ENCODE measurements at regions not wholly inside any gene's neighbourhood (a gene's known extent, or its start where the extent isn't known, plus 50 kb on each side); places are given as distances from the start of the nearest gene placed in this dataset.
A peak's percentile ranks its signal among the peaks of the same experiment; 100 is the strongest.

DNA sequence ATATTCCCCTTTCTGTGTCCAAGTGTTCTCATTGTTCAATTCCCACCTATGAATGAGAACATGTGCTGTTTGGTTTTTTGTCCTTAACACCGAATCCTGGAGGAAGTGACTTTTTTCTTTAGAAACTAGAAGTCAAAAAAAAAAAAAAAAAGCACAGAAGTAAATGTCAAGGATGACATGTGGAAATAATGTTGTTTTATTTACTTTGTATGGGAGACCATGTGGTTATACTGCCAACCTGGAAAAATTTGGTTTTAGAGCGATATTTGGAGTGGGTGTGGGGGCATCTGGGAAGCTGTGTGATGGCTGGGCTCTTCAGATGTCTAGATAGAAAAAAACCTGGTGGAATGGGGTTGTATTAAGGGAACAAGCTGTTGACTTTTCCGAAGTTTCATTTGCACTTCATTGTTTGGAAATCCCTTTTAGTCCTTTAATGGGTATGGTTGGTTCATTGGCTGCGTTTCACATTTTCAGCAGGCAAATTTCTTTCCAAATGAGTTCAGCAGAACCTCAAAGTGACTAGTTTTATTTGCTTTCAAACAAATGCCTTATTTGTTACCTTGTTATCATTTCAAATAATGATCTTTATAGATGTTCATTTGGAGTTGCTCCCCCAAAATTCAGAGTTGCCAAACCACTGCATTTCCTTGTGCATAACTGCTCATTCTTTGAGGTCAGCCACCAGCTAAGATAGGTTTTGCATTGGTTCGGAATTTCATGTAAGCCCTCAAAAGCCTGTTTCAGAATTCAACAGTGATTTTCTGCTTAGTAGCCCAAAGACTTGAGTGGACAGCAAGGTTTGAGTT lies 508.2 kb downstream of the METTL15 start:
- no peaks in the 10 kb centered on the region for H4K20me1 ChIP-seq (ENCODE audit: low read length)
- H3K4me1 ChIP-seq (ENCODE audit: insufficient read depth, low read length): peaks cover 35% of the 10 kb centered on the region
- no peak overlapping the region for H3K9ac ChIP-seq (ENCODE audit: low read length)
- ChIA-PET CTCF (no interaction called here), POLR2A (ENCODE audit: unreplicated experiment) (interaction anchor here (0.7 kb wide), 1 partner anchor 897 kb away, joined by 4 read pairs; no protein-coding TSS in a partner anchor)
- intact Hi-C loops (cut with micrococcal nuclease): no loop called here
- BruUV-seq (replicated peaks): no TSS peak
- H2AFZ ChIP-seq (ENCODE audit: low read length): 0 out of 2 replicates have a peak overlapping the region, but pooled peaks have one; percentile 16
- ATAC-seq: no peak
- no peak overlapping the region for H3K27ac ChIP-seq (ENCODE audit: low read length)
- no peaks in the 10 kb centered on the region for H3K27me3 ChIP-seq (ENCODE audit: low read length)
- no peak overlapping the region for H3K4me3 ChIP-seq (ENCODE audit: low read length)
- TF ChIP-seq EZH2phosphoT487 (IDR thresholded peaks at IDR 0.05; ENCODE audit: borderline replicate concordance, low read length) (no peak), EZH2 (IDR thresholded peaks at IDR 0.05; ENCODE audit: low read length, unreplicated experiment) (no peak), CTCF (conservative IDR thresholded peaks at IDR 0.05; ENCODE audit: low read depth, low read length) (no peak)
- no peak overlapping the region for H3K4me2 ChIP-seq (ENCODE audit: low read length)
- H3K79me2 ChIP-seq (ENCODE audit: low read length): no peaks in the 10 kb centered on the region
- H3F3A ChIP-seq (ENCODE audit: low read length, unreplicated experiment): no peaks in the 10 kb centered on the region
- no peaks in the 10 kb centered on the region for H3K9me3 ChIP-seq (ENCODE audit: low read length)
- H3K36me3 ChIP-seq (ENCODE audit: low read depth, low read length): no peaks in the 10 kb centered on the region
- no peak for DNase-seq
- no peaks in the 10 kb centered on the region for H3K9me2 ChIP-seq (replicated peaks; ENCODE audit: low read length)

DNA sequence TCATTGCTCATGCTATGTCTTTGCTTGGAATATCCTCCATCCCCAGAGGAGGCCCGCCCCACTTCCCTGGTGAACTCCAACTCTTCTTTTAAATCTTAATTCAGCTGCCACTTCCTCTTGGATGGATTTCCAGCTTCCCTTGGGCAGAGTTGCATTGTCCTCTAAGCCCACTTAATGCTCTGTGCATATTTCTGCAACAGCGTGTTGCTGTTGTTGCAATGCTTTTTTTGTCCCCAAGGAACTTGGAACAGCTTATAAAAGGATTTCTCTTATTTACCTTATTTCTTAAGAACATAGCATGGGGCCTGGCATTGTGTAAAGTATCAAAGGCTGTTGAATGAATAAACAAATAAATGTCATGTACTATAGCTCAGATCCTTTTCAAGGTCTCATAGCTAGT lies 507.4 kb downstream of the METTL15 start:
- ChIA-PET POLR2A (ENCODE audit: unreplicated experiment) (no interaction called here), CTCF (no interaction called here)
- H2AFZ ChIP-seq (ENCODE audit: low read length): no peak overlapping the region
- H3K4me3 ChIP-seq (ENCODE audit: low read length): no peak overlapping the region
- TF ChIP-seq EZH2 (IDR thresholded peaks at IDR 0.05; ENCODE audit: low read length, unreplicated experiment) (no peak), EZH2phosphoT487 (IDR thresholded peaks at IDR 0.05; ENCODE audit: borderline replicate concordance, low read length) (no peak), CTCF (conservative IDR thresholded peaks at IDR 0.05; ENCODE audit: low read depth, low read length) (no peak)
- peaks cover 28% of the 10 kb centered on the region for H3K4me1 ChIP-seq (ENCODE audit: insufficient read depth, low read length)
- no peak overlapping the region for H3K4me2 ChIP-seq (ENCODE audit: low read length)
- H3K27ac ChIP-seq (ENCODE audit: low read length): no peak overlapping the region
- ATAC-seq (no peak), DNase-seq (no peak)
- no peaks in the 10 kb centered on the region for H3K27me3 ChIP-seq (ENCODE audit: low read length)
- H3K79me2 ChIP-seq (ENCODE audit: low read length): no peaks in the 10 kb centered on the region
- intact Hi-C loops (cut with micrococcal nuclease): no loop called here
- no peaks in the 10 kb centered on the region for H3K9me2 ChIP-seq (replicated peaks; ENCODE audit: low read length)
- no peaks in the 10 kb centered on the region for H3K36me3 ChIP-seq (ENCODE audit: low read depth, low read length)
- no peak overlapping the region for H3K9ac ChIP-seq (ENCODE audit: low read length)
- H3K9me3 ChIP-seq (ENCODE audit: low read length): no peaks in the 10 kb centered on the region
- BruUV-seq (replicated peaks): no TSS peak
- no peaks in the 10 kb centered on the region for H3F3A ChIP-seq (ENCODE audit: low read length, unreplicated experiment)
- H4K20me1 ChIP-seq (ENCODE audit: low read length): no peaks in the 10 kb centered on the region

DNA sequence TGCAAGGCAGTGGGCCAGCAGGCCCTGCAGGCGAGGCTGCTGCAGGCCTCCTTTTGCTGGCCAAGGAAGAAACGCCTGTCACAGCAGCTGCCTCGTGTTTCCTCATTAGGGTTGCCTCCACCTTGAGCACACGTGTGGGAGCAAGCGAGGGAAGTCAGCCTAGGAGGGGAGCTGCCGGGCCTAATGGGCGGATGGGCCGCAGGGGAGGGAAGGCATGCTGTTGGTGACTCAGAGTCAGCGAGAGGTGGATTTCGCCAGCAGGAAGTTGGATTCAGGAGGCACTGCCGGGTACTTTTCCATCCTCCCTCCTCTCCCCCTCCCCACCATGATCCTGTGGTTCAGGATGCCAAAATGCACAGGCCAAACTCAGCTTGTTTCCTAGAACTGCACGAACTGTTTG lies 498.7 kb downstream of the METTL15 start:
- no peak for TF ChIP-seq EZH2phosphoT487 (IDR thresholded peaks at IDR 0.05; ENCODE audit: borderline replicate concordance, low read length)
- H3K9me2 ChIP-seq (replicated peaks; ENCODE audit: low read length): no peaks in the 10 kb centered on the region
- H3K9ac ChIP-seq (ENCODE audit: low read length): no peak overlapping the region
- H3K27ac ChIP-seq (ENCODE audit: low read length): no peak overlapping the region
- CTCF ChIA-PET: no interaction called here
- H3K27me3 ChIP-seq (ENCODE audit: low read length): no peaks in the 10 kb centered on the region
- no peaks in the 10 kb centered on the region for H3K36me3 ChIP-seq (ENCODE audit: low read depth, low read length)
- ATAC-seq (peak; percentile 70; the same call in 1 of the 2 replicates), DNase-seq (peak; percentile 37)
- H3K4me2 ChIP-seq (ENCODE audit: low read length): no peak overlapping the region
- no peaks in the 10 kb centered on the region for H3F3A ChIP-seq (ENCODE audit: low read length, unreplicated experiment)
- POLR2A ChIA-PET (ENCODE audit: unreplicated experiment): no interaction called here
- peak overlapping the region; percentile 44; the same call in 1 of the 2 replicates for H2AFZ ChIP-seq (ENCODE audit: low read length)
- H4K20me1 ChIP-seq (ENCODE audit: low read length): no peaks in the 10 kb centered on the region
- no peaks in the 10 kb centered on the region for H3K9me3 ChIP-seq (ENCODE audit: low read length)
- no peaks in the 10 kb centered on the region for H3K79me2 ChIP-seq (ENCODE audit: low read length)
- BruUV-seq (replicated peaks): no TSS peak
- intact Hi-C loops (cut with micrococcal nuclease): no loop called here
- no peaks in the 10 kb centered on the region for H3K4me1 ChIP-seq (ENCODE audit: insufficient read depth, low read length)
- H3K4me3 ChIP-seq (ENCODE audit: low read length): no peak overlapping the region
